ENCODE measurements at regions not wholly inside any gene's neighbourhood (a gene's known extent, or its start where the extent isn't known, plus 50 kb on each side); places are given as distances from the start of the nearest gene placed in this dataset.

- DNase-seq, result no peak
These were observed 802.9 kb upstream of the COBL start for GRCh38 chr7:52119537-52119936.

GRCh38 chr7:52114509-52114908 is 797.9 kb upstream of the COBL start:
- no peak for DNase-seq

- no peak for DNase-seq
These were observed 797.4 kb upstream of the COBL start for GRCh38 chr7:52114056-52114455.

- no peak for DNase-seq
These were observed 790.7 kb upstream of the COBL start for GRCh38 chr7:52107355-52107754.

- no peak for DNase-seq
These were observed 779.3 kb upstream of the COBL start for GRCh38 chr7:52095861-52096260.

GRCh38 chr7:52091996-52092395 is 775.4 kb upstream of the COBL start:
- no peak for DNase-seq

GRCh38 chr7:52091101-52091500 is 774.5 kb upstream of the COBL start:
- DNase-seq, result no peak

GRCh38 chr7:52088008-52088901 is 771.6 kb upstream of the COBL start:
- DNase-seq, result no peak

- DNase-seq, result no peak
These were observed 769.0 kb upstream of the COBL start for GRCh38 chr7:52085610-52086009.

GRCh38 chr7:52080493-52080892 is 763.9 kb upstream of the COBL start:
- DNase-seq, result no peak

GRCh38 chr7:52079726-52080125 is 763.1 kb upstream of the COBL start:
- no peak for DNase-seq

- DNase-seq, result no peak
These were observed 761.0 kb upstream of the COBL start for GRCh38 chr7:52077571-52077970.

GRCh38 chr7:52074912-52075311 is 758.3 kb upstream of the COBL start:
- no peak for DNase-seq

GRCh38 chr7:52074071-52074470 is 757.5 kb upstream of the COBL start:
- DNase-seq, result no peak

GRCh38 chr7:52071744-52072143 is 755.1 kb upstream of the COBL start:
- DNase-seq, result no peak

- DNase-seq, result no peak
These were observed 747.9 kb upstream of the COBL start for GRCh38 chr7:52064493-52064892.

- no peak for DNase-seq
These were observed 745.1 kb upstream of the COBL start for GRCh38 chr7:52061666-52062065.

GRCh38 chr7:52053525-52053924 is 736.9 kb upstream of the COBL start:
- DNase-seq, result no peak

GRCh38 chr7:52030722-52031121 is 714.1 kb upstream of the COBL start:
- DNase-seq, result no peak

- DNase-seq, result no peak
These were observed 709.5 kb upstream of the COBL start for GRCh38 chr7:52026140-52026539.

- no peak for DNase-seq
These were observed 704.7 kb upstream of the COBL start for GRCh38 chr7:52021343-52021742.

GRCh38 chr7:52018680-52019054 is 702.1 kb upstream of the COBL start:
- no peak for DNase-seq

- no peak for DNase-seq
These were observed 701.4 kb upstream of the COBL start for GRCh38 chr7:52017802-52018679.

GRCh38 chr7:52009181-52009580 is 692.6 kb upstream of the COBL start:
- DNase-seq, result no peak
